ENCODE measurements at regions not wholly inside any gene's neighbourhood (a gene's known extent, or its start where the extent isn't known, plus 50 kb on each side); places are given as distances from the start of the nearest gene placed in this dataset.

DNA sequence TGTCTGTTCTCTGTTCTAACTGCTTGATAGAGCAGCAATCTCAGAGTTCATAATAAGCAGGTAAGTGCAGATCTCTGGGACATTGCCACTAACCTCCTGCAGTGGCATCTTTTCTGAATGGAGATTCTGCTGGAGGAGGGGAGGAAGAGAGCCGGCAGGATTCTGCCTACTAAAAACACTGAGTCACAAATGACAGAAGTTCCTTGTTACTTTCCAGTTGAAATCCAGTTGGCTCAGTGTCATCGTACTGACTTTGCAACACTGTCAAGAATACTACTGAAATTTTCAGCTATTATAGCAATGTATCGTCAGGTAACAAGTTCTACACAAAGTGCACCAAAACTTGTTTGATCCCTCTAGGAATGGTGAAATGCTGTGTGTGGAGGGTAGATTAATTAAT is 79.6 kb upstream of the ST6GAL2 start:
- TF ChIP-seq, protein P1, sequence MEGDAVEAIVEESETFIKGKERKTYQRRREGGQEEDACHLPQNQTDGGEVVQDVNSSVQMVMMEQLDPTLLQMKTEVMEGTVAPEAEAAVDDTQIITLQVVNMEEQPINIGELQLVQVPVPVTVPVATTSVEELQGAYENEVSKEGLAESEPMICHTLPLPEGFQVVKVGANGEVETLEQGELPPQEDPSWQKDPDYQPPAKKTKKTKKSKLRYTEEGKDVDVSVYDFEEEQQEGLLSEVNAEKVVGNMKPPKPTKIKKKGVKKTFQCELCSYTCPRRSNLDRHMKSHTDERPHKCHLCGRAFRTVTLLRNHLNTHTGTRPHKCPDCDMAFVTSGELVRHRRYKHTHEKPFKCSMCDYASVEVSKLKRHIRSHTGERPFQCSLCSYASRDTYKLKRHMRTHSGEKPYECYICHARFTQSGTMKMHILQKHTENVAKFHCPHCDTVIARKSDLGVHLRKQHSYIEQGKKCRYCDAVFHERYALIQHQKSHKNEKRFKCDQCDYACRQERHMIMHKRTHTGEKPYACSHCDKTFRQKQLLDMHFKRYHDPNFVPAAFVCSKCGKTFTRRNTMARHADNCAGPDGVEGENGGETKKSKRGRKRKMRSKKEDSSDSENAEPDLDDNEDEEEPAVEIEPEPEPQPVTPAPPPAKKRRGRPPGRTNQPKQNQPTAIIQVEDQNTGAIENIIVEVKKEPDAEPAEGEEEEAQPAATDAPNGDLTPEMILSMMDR (IDR thresholded peaks at IDR 0.05), result no peak
- no peak for TF ChIP-seq POLR2A (IDR thresholded peaks at IDR 0.05)
